Stimulated activated CD4-positive, alpha-beta T cell treated with anti-CD3 and anti-CD28 coated beads, Interleukin-4, amount 100 ng/mL, for 1 hour (primary cell): ENCODE measurements at regions not wholly inside any gene's neighbourhood (a gene's known extent, or its start where the extent isn't known, plus 50 kb on each side); places are given as distances from the start of the nearest gene placed in this dataset.
"Not testable (repeated sequence)": the region's sequence is repeated elsewhere in the genome, so short reads cannot be mapped to it uniquely, and the experiment has no call there.

Experiments used
- DNase-seq: peaks from one replicate; pipeline ENCODE4 v3.0.0-alpha.2; 2020

GRCh38 chr16:51516960-51517359, 365.9 kb upstream of the SALL1 start:
- DNase-seq = not testable (repeated sequence)

- no peak for DNase-seq
Measured at GRCh38 chr16:51510416-51510815, 359.3 kb upstream of the SALL1 start.

GRCh38 chr16:51509336-51509735, 358.3 kb upstream of the SALL1 start:
- no peak for DNase-seq

- no peak for DNase-seq
Measured at GRCh38 chr16:51508490-51509212, 357.6 kb upstream of the SALL1 start.

GRCh38 chr16:51507286-51507685, 356.2 kb upstream of the SALL1 start:
- DNase-seq = no peak

GRCh38 chr16:51500306-51500705, 349.2 kb upstream of the SALL1 start:
- no peak for DNase-seq

- no peak for DNase-seq
Measured at GRCh38 chr16:51497541-51498211, 346.6 kb upstream of the SALL1 start.

GRCh38 chr16:51490866-51491265, 339.8 kb upstream of the SALL1 start:
- no peak for DNase-seq

- no peak for DNase-seq
Measured at GRCh38 chr16:51487880-51488279, 336.8 kb upstream of the SALL1 start.

GRCh38 chr16:51474414-51475091, 323.5 kb upstream of the SALL1 start:
- DNase-seq = no peak

- DNase-seq = no peak
Measured at GRCh38 chr16:51473091-51473490, 322.0 kb upstream of the SALL1 start.

- no peak for DNase-seq
Measured at GRCh38 chr16:51470492-51470891, 319.4 kb upstream of the SALL1 start.

- DNase-seq = no peak
Measured at GRCh38 chr16:51464996-51465395, 313.9 kb upstream of the SALL1 start.

- no peak for DNase-seq
Measured at GRCh38 chr16:51461255-51461654, 310.2 kb upstream of the SALL1 start.

GRCh38 chr16:51458356-51459140, 307.5 kb upstream of the SALL1 start:
- no peak for DNase-seq

- DNase-seq = no peak
Measured at GRCh38 chr16:51457775-51458174, 306.7 kb upstream of the SALL1 start.

GRCh38 chr16:51455398-51455797, 304.3 kb upstream of the SALL1 start:
- DNase-seq = no peak

GRCh38 chr16:51453251-51453650, 302.2 kb upstream of the SALL1 start:
- DNase-seq = no peak

GRCh38 chr16:51450909-51451308, 299.8 kb upstream of the SALL1 start:
- DNase-seq = no peak

GRCh38 chr16:51450376-51450775, 299.3 kb upstream of the SALL1 start:
- no peak for DNase-seq

GRCh38 chr16:51449441-51449840, 298.4 kb upstream of the SALL1 start:
- no peak for DNase-seq

- DNase-seq = no peak
Measured at GRCh38 chr16:51445250-51445649, 294.2 kb upstream of the SALL1 start.

- no peak for DNase-seq
Measured at GRCh38 chr16:51443934-51444333, 292.9 kb upstream of the SALL1 start.
